H1 (cell line): ENCODE measurements at regions not wholly inside any gene's neighbourhood (a gene's known extent, or its start where the extent isn't known, plus 50 kb on each side); places are given as distances from the start of the nearest gene placed in this dataset.

Experiments used
- ATF2 ChIP-seq: IDR thresholded peaks from 2 replicates; pipeline ENCODE4 v1.6.1; 2012; ENCODE audit warnings: low read length, inconsistent platforms
- CHD1 ChIP-seq: IDR thresholded peaks from 2 replicates; pipeline ENCODE4 v1.6.1; 2012; ENCODE audit warnings: low read depth, low read length, improper control_type of control experiment
- CREB1 ChIP-seq: IDR thresholded peaks from 2 replicates; pipeline ENCODE4 v1.6.1; 2012; ENCODE audit warnings: inconsistent platforms
- E2F6 ChIP-seq: IDR thresholded peaks from 2 replicates; pipeline ENCODE4 v1.6.1; 2012; ENCODE audit warnings: inconsistent platforms
- EZH2 ChIP-seq: fragments of 200-600 bp; sonication (generic); IDR thresholded peaks from 2 replicates; pipeline ENCODE4 v1.7.1; 2012; ENCODE audit warnings: low read depth, mild to moderate bottlenecking, moderate library complexity, low read length, inconsistent platforms; ENCODE audit not compliant: severe bottlenecking
- RXRA ChIP-seq: IDR thresholded peaks from 2 replicates; pipeline ENCODE4 v1.6.1; 2011; ENCODE audit warnings: low read depth, mild to moderate bottlenecking, low read length, moderate library complexity; ENCODE audit not compliant: insufficient read depth
- USF2 ChIP-seq: IDR thresholded peaks from 2 replicates; pipeline ENCODE4 v1.6.1; 2011; ENCODE audit warnings: low read length, improper control_type of control experiment

GRCh38 chr4:79259242-79259641, 66.6 kb downstream of the NAA11 start (continued):
- TF ChIP-seq ATF2: no peak
- no peak for TF ChIP-seq EZH2
- no peak for TF ChIP-seq CHD1
- no peak for TF ChIP-seq CREB1
- TF ChIP-seq USF2: no peak
- TF ChIP-seq RXRA: no peak
- no peak for TF ChIP-seq E2F6
